Ovary (tissue), 7 donors: ENCODE measurements at regions not wholly inside any gene's neighbourhood (a gene's known extent, or its start where the extent isn't known, plus 50 kb on each side); places are given as distances from the start of the nearest gene placed in this dataset.

ENCODE experiments used
- DNase-seq, 5 donors: peaks; one replicate each; pipeline ENCODE4 v3.0.0-alpha.2; 2019 to 2020
- H3K27ac ChIP-seq, 2 donors: fragments of 200-600 bp; one replicate each; pipeline versions ENCODE4 v1.5.1 to v1.8.0; 2019 to 2022
- H3K27me3 ChIP-seq: fragments of 200-600 bp; one replicate; pipeline ENCODE4 v1.8.0; 2022
- H3K36me3 ChIP-seq: fragments of 200-600 bp; sonication (generic); one replicate; pipeline ENCODE4 v1.5.1; 2019
- H3K4me1 ChIP-seq: one replicate; pipeline ENCODE4 v1.8.1; 2013; ENCODE audit warnings: mild to moderate bottlenecking, moderate library complexity; ENCODE audit not compliant: insufficient read depth
- H3K4me3 ChIP-seq: fragments of 200-600 bp; sonication (generic); one replicate; pipeline ENCODE4 v1.5.1; 2017
- H3K9me3 ChIP-seq, 2 donors: fragments of 200-600 bp in 1 of 2; sonication (generic) in 1 of 2; one replicate each; pipeline versions ENCODE4 v1.5.1 to v1.8.1; 2013 to 2019; ENCODE audit warnings: mild to moderate bottlenecking in 1 of 2, moderate library complexity in 1 of 2
- CTCF ChIP-seq, 3 donors: fragments of 450-650 bp in 2 of 3; fragments of 200-600 bp in 1 of 3; IDR thresholded peaks; one replicate each; pipeline versions ENCODE4 v1.5.1 to v1.8.0; 2016 to 2022; ENCODE audit warnings: antibody characterized with exemption in 3 of 3, mild to moderate bottlenecking in 1 of 3
- EP300 ChIP-seq: sonication (generic); formaldehyde crosslinking; IDR thresholded peaks from one replicate; pipeline ENCODE4 v1.6.1; 2017; ENCODE audit warnings: antibody characterized with exemption
- POLR2A ChIP-seq: fragments of 450-650 bp; IDR thresholded peaks from one replicate; pipeline ENCODE4 v1.6.1; 2017; ENCODE audit warnings: antibody characterized with exemption, mild to moderate bottlenecking, moderate library complexity
- WGBS, 3 donors: extraction: QIAGEN DNeasy Blood & Tissue Kit in 1 of 3; methylation state at CpG; one replicate each; pipeline versions ENCODE4 v1.1.5 to v1.1.7; 2013 to 2017; 5-methylcytosine and 5-hydroxymethylcytosine counted together
- intact Hi-C, 4 donors: fragments of 100-400 bp; cut with DNase I; formaldehyde crosslinking; loops; one replicate each; pipeline versions ENCODE4 v1.11.0 to v1.15.1; 2022 to 2023
- donor health status: DM: no; HTN: no; CAD: no; lungs with moderate emphysema.
- donor health status: DM: no; HTN: no; CAD: no.
- donor health status: Bipolar disorder and iron deficiency.
- donor health status: DM: no; HTN: no; CAD: no.
- donor health status: DM: yes; HTN: yes; CAD: no.

- no peak overlapping the region for H3K4me3 ChIP-seq
- H3K9me3 ChIP-seq, result no peaks in the 10 kb centered on the region
- WGBS, 3 donors, result 63 to 68% (median 68%) methylated on average over 11 of the region's 11 CpGs
- H3K36me3 ChIP-seq, result no peaks in the 10 kb centered on the region
- H3K27ac ChIP-seq, result no peak overlapping the region
- no peak for DNase-seq
- intact Hi-C loops, result no loop called here
- no peaks in the 10 kb centered on the region for H3K27me3 ChIP-seq
- no peaks in the 10 kb centered on the region for H3K4me1 ChIP-seq
- TF ChIP-seq POLR2A (no peak), EP300 (no peak), CTCF (IDR thresholded peaks at IDR 0.05) (no peak)
These were observed 113.7 kb downstream of the IRX5 start for GRCh38 chr16:55044201-55044975.

- no peak for DNase-seq
- Histone ChIP-seq H3K9me3 (no peaks in the 10 kb centered on the region), H3K4me1 (no peaks in the 10 kb centered on the region), H3K36me3 (no peaks in the 10 kb centered on the region), H3K4me3 (no peak overlapping the region), H3K27me3 (no peaks in the 10 kb centered on the region), H3K27ac (no peak overlapping the region)
- intact Hi-C loops, result no loop called here
- no peak for TF ChIP-seq EP300
- TF ChIP-seq CTCF (IDR thresholded peaks at IDR 0.05), result no peak
- TF ChIP-seq POLR2A, result no peak
- 85 to 91% (median 88%) methylated on average over 3 of the region's 3 CpGs for WGBS, 3 donors
These were observed 114.7 kb downstream of the IRX5 start for GRCh38 chr16:55045329-55045728.

GRCh38 chr16:55045756-55046460 is 115.2 kb downstream of the IRX5 start:
- Histone ChIP-seq H3K4me1 (no peaks in the 10 kb centered on the region), H3K36me3 (no peaks in the 10 kb centered on the region), H3K27ac (no peak overlapping the region), H3K27me3 (no peaks in the 10 kb centered on the region), H3K4me3 (no peak overlapping the region), H3K9me3 (no peaks in the 10 kb centered on the region)
- TF ChIP-seq CTCF (IDR thresholded peaks at IDR 0.05) (no peak), POLR2A (no peak), EP300 (no peak)
- no peak for DNase-seq
- WGBS, 3 donors, result 61 to 74% (median 64%) methylated on average over 11 of the region's 11 CpGs
- intact Hi-C loops, result no loop called here

- intact Hi-C loops, result no loop called here
- DNase-seq, result no peak
- Histone ChIP-seq H3K4me3 (no peak overlapping the region), H3K4me1 (no peaks in the 10 kb centered on the region), H3K9me3 (no peaks in the 10 kb centered on the region), H3K36me3 (no peaks in the 10 kb centered on the region), H3K27ac (no peak overlapping the region), H3K27me3 (no peaks in the 10 kb centered on the region)
- no peak for TF ChIP-seq POLR2A
- TF ChIP-seq CTCF (IDR thresholded peaks at IDR 0.05), result no peak
- no peak for TF ChIP-seq EP300
- 90 to 95% (median 94%) methylated on average over 6 of the region's 6 CpGs for WGBS, 3 donors
These were observed 115.8 kb downstream of the IRX5 start for GRCh38 chr16:55046513-55046912.
